ENCODE measurements at regions not wholly inside any gene's neighbourhood (a gene's known extent, or its start where the extent isn't known, plus 50 kb on each side); places are given as distances from the start of the nearest gene placed in this dataset.

DNA sequence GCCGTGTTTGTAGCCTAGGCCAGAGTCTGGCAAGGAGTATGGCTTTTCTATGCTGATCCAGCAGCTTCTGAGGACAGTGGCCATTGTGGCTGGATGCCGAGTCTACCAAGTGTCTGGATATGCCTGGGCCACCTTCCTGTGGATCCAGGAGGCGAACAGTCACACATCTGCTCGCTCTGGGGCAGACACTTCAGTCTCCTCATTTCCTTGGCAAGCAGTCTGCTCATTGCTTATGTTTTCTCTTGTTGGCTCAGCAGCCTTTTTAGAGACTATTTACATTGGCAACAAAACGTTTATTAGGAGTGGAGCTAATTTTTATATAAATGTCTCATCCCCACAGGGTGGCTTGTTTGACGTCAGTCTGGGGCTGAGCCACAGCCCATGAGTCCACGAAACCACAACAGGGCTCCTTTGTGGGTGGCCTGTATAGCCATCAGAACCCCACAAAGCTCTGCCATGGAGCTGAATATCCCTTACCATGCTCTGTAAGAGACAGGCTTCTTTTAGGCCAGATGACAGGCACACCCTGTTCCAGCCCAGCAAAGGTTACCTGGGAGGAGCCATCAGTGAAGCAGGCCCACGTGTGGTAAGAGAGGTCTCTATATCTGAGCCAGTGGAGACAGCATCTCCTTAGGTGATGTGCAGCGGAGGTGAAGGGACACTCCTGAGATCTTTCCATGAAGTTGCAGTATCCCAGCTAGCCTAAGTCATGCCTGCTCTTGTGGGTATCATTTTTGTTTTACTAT is 221.7 kb downstream of the DIRAS2 start:
- Histone ChIP-seq H2BK12ac (ENCODE audit: low read length in 2 of 2) (no peak overlapping the region), H2BK120ac (ENCODE audit: low read depth, low read length) (no peak overlapping the region), H3K36me3 (ENCODE audit: control insufficient read depth in 1 of 2, insufficient read depth in 2 of 2, low read depth in 1 of 2, low read length in 2 of 2) (peaks cover 0 to 22% of the 10 kb centered on the region in 2 experiments), H3K9ac (ENCODE audit: low read length) (no peak overlapping the region), H3K23ac (ENCODE audit: low read length in 2 of 2) (no peak overlapping the region), H3K4ac (ENCODE audit: low read depth in 1 of 2, low read length in 2 of 2) (no peak overlapping the region), H4K91ac (ENCODE audit: low read length) (no peak overlapping the region), H2AFZ (ENCODE audit: low read depth, low read length) (no peak overlapping the region), H2BK15ac (ENCODE audit: low read depth, poor library complexity, severe bottlenecking) (no peak overlapping the region), H3K27ac (ENCODE audit: low read length, poor library complexity, severe bottlenecking) (no peak overlapping the region), H3K9me3 (ENCODE audit: control insufficient read depth, low read length) (no peaks in the 10 kb centered on the region), H2BK5ac (ENCODE audit: low read depth, low read length, poor library complexity, severe bottlenecking) (no peak overlapping the region), H3K14ac (ENCODE audit: low read length in 2 of 2) (no peak overlapping the region), H3K27me3 (ENCODE audit: control insufficient read depth in 1 of 2, insufficient read depth in 1 of 2, low read length in 2 of 2) (no peaks in the 10 kb centered on the region), H2AK5ac (ENCODE audit: low read length, severe bottlenecking) (peak overlapping the region; percentile 96), H3K4me1 (ENCODE audit: control insufficient read depth, insufficient read depth, low read depth, low read length) (peaks cover 18% of the 10 kb centered on the region), H3K79me1 (replicated peaks; ENCODE audit: low read length, poor library complexity, severe bottlenecking) (peaks cover 13% of the 10 kb centered on the region), H4K8ac (ENCODE audit: low read length) (no peak overlapping the region), H3K4me3 (ENCODE audit: insufficient read depth in 1 of 2, low read depth in 1 of 2, low read length in 2 of 2) (no peak overlapping the region), H3K18ac (ENCODE audit: low read depth in 1 of 2, low read length in 2 of 2) (no peak overlapping the region), H3K4me2 (ENCODE audit: low read length, poor library complexity, severe bottlenecking) (no peak overlapping the region)
- 56% methylated on average over 8 of the region's 9 CpGs for WGBS
- no peak for DNase-seq

DNA sequence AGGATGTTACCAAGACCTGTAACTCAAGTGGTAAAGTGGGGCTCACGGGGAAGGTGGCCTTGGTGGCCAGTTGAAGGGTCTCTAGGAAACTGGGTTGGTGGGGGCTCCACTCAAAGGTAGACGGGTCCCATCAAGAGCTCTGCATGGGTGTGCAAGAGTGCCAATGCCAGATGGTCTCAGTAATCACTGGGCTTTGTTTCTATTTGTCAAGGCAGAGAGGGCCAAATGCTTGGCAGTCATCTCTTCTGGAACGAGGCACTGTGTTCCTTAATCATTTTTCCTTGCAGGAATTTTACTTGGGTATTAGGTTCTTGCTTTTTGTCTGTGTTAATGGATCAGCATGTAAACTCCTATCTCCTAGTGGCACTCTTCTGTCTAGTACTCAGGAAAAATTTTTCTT is 220.8 kb downstream of the DIRAS2 start:
- no peak overlapping the region for H3K23ac ChIP-seq (ENCODE audit: low read length in 2 of 2)
- H3K9ac ChIP-seq (ENCODE audit: low read length) = no peak overlapping the region
- no peak overlapping the region for H2BK15ac ChIP-seq (ENCODE audit: low read depth, poor library complexity, severe bottlenecking)
- no peaks in the 10 kb centered on the region for H3K27me3 ChIP-seq (ENCODE audit: control insufficient read depth in 1 of 2, insufficient read depth in 1 of 2, low read length in 2 of 2)
- H3K4me3 ChIP-seq (ENCODE audit: insufficient read depth in 1 of 2, low read depth in 1 of 2, low read length in 2 of 2) = no peak overlapping the region
- no peak overlapping the region for H3K27ac ChIP-seq (ENCODE audit: low read length, poor library complexity, severe bottlenecking)
- H3K36me3 ChIP-seq (ENCODE audit: control insufficient read depth in 1 of 2, insufficient read depth in 2 of 2, low read depth in 1 of 2, low read length in 2 of 2) = peaks cover 0 to 22% of the 10 kb centered on the region in 2 experiments
- DNase-seq = no peak
- H2BK120ac ChIP-seq (ENCODE audit: low read depth, low read length) = no peak overlapping the region
- H3K4ac ChIP-seq (ENCODE audit: low read depth in 1 of 2, low read length in 2 of 2) = no peak overlapping the region
- H2AFZ ChIP-seq (ENCODE audit: low read depth, low read length) = no peak overlapping the region
- H3K4me1 ChIP-seq (ENCODE audit: control insufficient read depth, insufficient read depth, low read depth, low read length) = peaks cover 18% of the 10 kb centered on the region
- peaks cover 13% of the 10 kb centered on the region for H3K79me1 ChIP-seq (replicated peaks; ENCODE audit: low read length, poor library complexity, severe bottlenecking)
- no peak overlapping the region for H3K18ac ChIP-seq (ENCODE audit: low read depth in 1 of 2, low read length in 2 of 2)
- H3K14ac ChIP-seq (ENCODE audit: low read length in 2 of 2) = no peak overlapping the region
- no peaks in the 10 kb centered on the region for H3K9me3 ChIP-seq (ENCODE audit: control insufficient read depth, low read length)
- peak overlapping the region; percentile 69 for H2AK5ac ChIP-seq (ENCODE audit: low read length, severe bottlenecking)
- H4K8ac ChIP-seq (ENCODE audit: low read length) = no peak overlapping the region
- H4K91ac ChIP-seq (ENCODE audit: low read length) = no peak overlapping the region
- no peak overlapping the region for H2BK5ac ChIP-seq (ENCODE audit: low read depth, low read length, poor library complexity, severe bottlenecking)
- H2BK12ac ChIP-seq (ENCODE audit: low read length in 2 of 2) = no peak overlapping the region
- WGBS = 86% methylated on average over 3 of the region's 3 CpGs
- no peak overlapping the region for H3K4me2 ChIP-seq (ENCODE audit: low read length, poor library complexity, severe bottlenecking)

GRCh38 chr9:90423661-90424193 is 218.9 kb downstream of the DIRAS2 start:
- Histone ChIP-seq H3K9me3 (ENCODE audit: control insufficient read depth, low read length) (no peaks in the 10 kb centered on the region), H3K27me3 (ENCODE audit: control insufficient read depth in 1 of 2, insufficient read depth in 1 of 2, low read length in 2 of 2) (no peaks in the 10 kb centered on the region), H2AFZ (ENCODE audit: low read depth, low read length) (no peak overlapping the region), H3K9ac (ENCODE audit: low read length) (no peak overlapping the region), H2BK5ac (ENCODE audit: low read depth, low read length, poor library complexity, severe bottlenecking) (no peak overlapping the region), H3K4me3 (ENCODE audit: insufficient read depth in 1 of 2, low read depth in 1 of 2, low read length in 2 of 2) (no peak overlapping the region), H3K18ac (ENCODE audit: low read depth in 1 of 2, low read length in 2 of 2) (no peak overlapping the region), H2BK15ac (ENCODE audit: low read depth, poor library complexity, severe bottlenecking) (no peak overlapping the region), H3K4ac (ENCODE audit: low read depth in 1 of 2, low read length in 2 of 2) (no peak overlapping the region), H3K36me3 (ENCODE audit: control insufficient read depth in 1 of 2, insufficient read depth in 2 of 2, low read depth in 1 of 2, low read length in 2 of 2) (peaks cover 0 to 33% of the 10 kb centered on the region in 2 experiments), H3K4me1 (ENCODE audit: control insufficient read depth, insufficient read depth, low read depth, low read length) (peaks cover 16% of the 10 kb centered on the region), H4K8ac (ENCODE audit: low read length) (no peak overlapping the region), H3K4me2 (ENCODE audit: low read length, poor library complexity, severe bottlenecking) (no peak overlapping the region), H3K27ac (ENCODE audit: low read length, poor library complexity, severe bottlenecking) (peak overlapping the region; percentile 78), H2BK12ac (ENCODE audit: low read length in 2 of 2) (no peak overlapping the region), H2AK5ac (ENCODE audit: low read length, severe bottlenecking) (peak overlapping the region; percentile 24), H3K23ac (ENCODE audit: low read length in 2 of 2) (no peak overlapping the region), H3K14ac (ENCODE audit: low read length in 2 of 2) (no peak overlapping the region), H2BK120ac (ENCODE audit: low read depth, low read length) (no peak overlapping the region), H3K79me1 (replicated peaks; ENCODE audit: low read length, poor library complexity, severe bottlenecking) (peaks cover 12% of the 10 kb centered on the region), H4K91ac (ENCODE audit: low read length) (no peak overlapping the region)
- WGBS = 45% methylated on average over 10 of the region's 10 CpGs
- peak; percentile 29 for DNase-seq

GRCh38 chr9:90428517-90428916 is 214.1 kb downstream of the DIRAS2 start:
- H3K36me3 ChIP-seq (ENCODE audit: control insufficient read depth in 1 of 2, insufficient read depth in 2 of 2, low read depth in 1 of 2, low read length in 2 of 2) = peaks cover 0 to 16% of the 10 kb centered on the region in 2 experiments
- no peak overlapping the region for H3K4me2 ChIP-seq (ENCODE audit: low read length, poor library complexity, severe bottlenecking)
- no peak overlapping the region for H3K9ac ChIP-seq (ENCODE audit: low read length)
- H3K18ac ChIP-seq (ENCODE audit: low read depth in 1 of 2, low read length in 2 of 2) = no peak overlapping the region
- no peaks in the 10 kb centered on the region for H3K27me3 ChIP-seq (ENCODE audit: control insufficient read depth in 1 of 2, insufficient read depth in 1 of 2, low read length in 2 of 2)
- H2BK120ac ChIP-seq (ENCODE audit: low read depth, low read length) = no peak overlapping the region
- H2BK12ac ChIP-seq (ENCODE audit: low read length in 2 of 2) = no peak overlapping the region
- H2AFZ ChIP-seq (ENCODE audit: low read depth, low read length) = no peak overlapping the region
- no peak overlapping the region for H3K14ac ChIP-seq (ENCODE audit: low read length in 2 of 2)
- H3K9me3 ChIP-seq (ENCODE audit: control insufficient read depth, low read length) = no peaks in the 10 kb centered on the region
- H3K23ac ChIP-seq (ENCODE audit: low read length in 2 of 2) = no peak overlapping the region
- no peak overlapping the region for H3K4ac ChIP-seq (ENCODE audit: low read depth in 1 of 2, low read length in 2 of 2)
- H4K91ac ChIP-seq (ENCODE audit: low read length) = no peak overlapping the region
- 91% methylated on average over 10 of the region's 10 CpGs for WGBS
- H2AK5ac ChIP-seq (ENCODE audit: low read length, severe bottlenecking) = peak overlapping the region; percentile 10
- H2BK5ac ChIP-seq (ENCODE audit: low read depth, low read length, poor library complexity, severe bottlenecking) = no peak overlapping the region
- no peak overlapping the region for H4K8ac ChIP-seq (ENCODE audit: low read length)
- no peak overlapping the region for H3K27ac ChIP-seq (ENCODE audit: low read length, poor library complexity, severe bottlenecking)
- H3K4me3 ChIP-seq (ENCODE audit: insufficient read depth in 1 of 2, low read depth in 1 of 2, low read length in 2 of 2) = no peak overlapping the region
- H3K79me1 ChIP-seq (replicated peaks; ENCODE audit: low read length, poor library complexity, severe bottlenecking) = peaks cover 2% of the 10 kb centered on the region
- no peak for DNase-seq
- peaks cover 7% of the 10 kb centered on the region for H3K4me1 ChIP-seq (ENCODE audit: control insufficient read depth, insufficient read depth, low read depth, low read length)
- no peak overlapping the region for H2BK15ac ChIP-seq (ENCODE audit: low read depth, poor library complexity, severe bottlenecking)
